ENCODE measurements at regions not wholly inside any gene's neighbourhood (a gene's known extent, or its start where the extent isn't known, plus 50 kb on each side); places are given as distances from the start of the nearest gene placed in this dataset.

- TF ChIP-seq CTCF (IDR thresholded peaks at IDR 0.05) = no peak
- no peak for TF ChIP-seq EZH2 (IDR thresholded peaks at IDR 0.05)
- no peak for TF ChIP-seq EZH2phosphoT487 (IDR thresholded peaks at IDR 0.05)
Measured at GRCh38 chr20:16864963-16865362, 116.8 kb downstream of the OTOR start.
